CD1c-positive myeloid dendritic cell (primary cell): ENCODE measurements at regions not wholly inside any gene's neighbourhood (a gene's known extent, or its start where the extent isn't known, plus 50 kb on each side); places are given as distances from the start of the nearest gene placed in this dataset.
"Not testable (repeated sequence)": the region's sequence is repeated elsewhere in the genome, so short reads cannot be mapped to it uniquely, and the experiment has no call there.

Source experiments
- DNase-seq: peaks from one replicate; pipeline ENCODE4 v3.0.0-alpha.2; 2016; ENCODE audit errors: extremely low spot score

DNA sequence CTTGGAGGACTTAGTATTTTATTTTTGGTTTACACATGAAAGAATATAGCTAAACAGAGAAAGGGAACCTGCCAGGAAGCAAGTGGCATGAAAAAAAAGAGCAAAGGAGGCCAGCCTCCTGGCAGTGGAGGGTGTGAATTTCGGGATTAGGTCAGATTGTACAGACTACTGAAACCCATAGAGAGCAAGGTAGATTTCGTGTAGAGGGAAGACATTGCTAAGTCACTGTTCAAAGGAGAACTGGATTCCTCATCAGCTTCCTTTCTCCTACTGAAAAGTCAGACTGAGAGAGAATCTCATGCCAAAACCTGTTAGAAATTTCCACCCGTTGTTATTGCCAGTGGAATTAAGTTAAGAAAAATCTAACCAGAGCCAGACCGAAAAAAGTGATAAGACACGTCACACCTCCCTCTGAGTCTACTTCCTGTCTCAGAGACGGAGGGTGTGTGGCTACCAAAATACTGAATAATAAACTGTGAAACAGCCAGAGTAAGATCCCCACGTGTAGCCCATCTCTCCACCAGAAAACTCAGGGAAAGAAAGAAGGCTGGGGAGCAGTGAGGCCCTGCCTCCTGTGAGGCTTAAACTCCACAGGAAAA, 118.8 kb downstream of the SKIDA1 start:
- no peak for DNase-seq

- no peak for DNase-seq
Observed at GRCh38 chr10:21405981-21406380, 119.5 kb downstream of the SKIDA1 start.

DNA sequence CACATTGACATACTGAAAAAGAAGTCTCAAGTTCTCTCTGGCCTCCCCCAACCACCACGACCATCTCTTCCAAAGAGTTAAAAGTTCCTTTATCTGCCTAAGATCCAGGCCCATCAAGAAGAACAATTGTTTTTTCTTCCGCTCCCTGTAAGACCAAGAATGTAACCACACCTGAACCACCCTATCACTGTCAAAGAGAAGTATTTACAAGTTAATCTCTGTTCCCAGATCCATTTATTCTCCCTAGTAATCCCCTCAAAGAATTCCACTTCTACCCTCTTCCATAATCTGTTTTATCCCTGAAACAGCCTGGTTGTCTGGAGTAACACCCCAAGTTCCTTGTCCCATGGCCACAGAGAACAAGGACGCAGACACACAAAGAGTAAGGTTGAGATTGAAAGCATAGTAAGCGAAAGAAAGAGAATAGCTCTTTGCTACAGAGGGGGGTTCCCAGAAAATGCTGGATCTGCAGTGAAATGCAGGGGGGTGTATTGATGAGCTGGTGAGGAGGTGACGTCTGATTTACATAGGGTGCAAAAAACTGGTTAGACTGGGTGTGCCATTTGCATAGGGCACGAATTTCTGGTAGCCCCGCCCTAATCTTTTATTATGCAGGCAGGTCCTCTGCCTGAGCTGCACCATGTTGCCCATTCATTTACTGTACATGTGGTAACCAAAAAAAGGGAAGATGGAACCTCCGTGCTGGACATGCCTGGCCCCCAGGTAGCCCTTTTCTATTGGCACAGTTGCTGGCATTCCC, 122.0 kb downstream of the SKIDA1 start:
- no peak for DNase-seq

DNA sequence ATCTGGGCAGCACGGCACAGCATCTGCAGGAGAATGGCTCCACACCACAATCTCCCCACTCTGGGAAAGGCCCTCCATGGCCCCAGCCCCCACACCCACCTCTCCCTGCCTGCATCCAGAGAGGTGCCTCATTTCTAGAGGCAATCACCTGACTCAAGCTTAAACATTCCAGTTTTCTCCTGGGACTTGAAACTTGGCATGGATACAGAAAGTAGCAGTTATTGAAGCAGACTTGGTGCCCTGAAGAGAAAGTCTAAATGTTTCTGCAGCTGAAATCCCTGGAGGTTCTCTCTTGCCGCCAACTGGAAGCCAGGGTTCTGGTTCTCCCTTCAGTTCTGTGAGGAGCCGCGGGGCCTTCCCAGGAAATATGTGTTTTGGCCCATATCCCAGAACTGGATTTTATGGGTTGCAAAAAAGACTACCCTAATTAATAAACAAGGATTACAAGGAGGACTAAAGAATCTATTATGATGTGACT, 122.8 kb downstream of the SKIDA1 start:
- no peak for DNase-seq

DNA sequence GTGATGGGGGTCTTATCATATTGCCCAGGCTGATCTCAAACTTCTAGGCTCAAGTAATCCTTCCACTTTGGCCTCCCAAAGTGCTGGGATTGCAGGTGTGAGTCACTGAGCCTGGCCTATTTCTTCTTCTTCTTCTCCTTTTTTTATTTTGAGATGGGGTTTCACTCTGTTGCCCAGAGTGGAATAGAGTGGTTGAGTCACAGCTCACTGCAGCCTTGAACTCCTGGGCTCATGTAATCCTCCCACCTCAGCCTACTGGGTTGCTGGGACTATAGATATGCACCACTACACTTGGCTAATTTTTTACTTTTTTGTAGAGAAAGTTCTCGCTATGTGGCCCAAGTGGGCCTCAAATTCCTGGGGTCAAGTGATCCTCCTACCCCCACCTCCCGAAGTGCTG, 124.3 kb downstream of the SKIDA1 start:
- no peak for DNase-seq

- DNase-seq, result no peak
Observed at GRCh38 chr10:21399392-21400035, 126.0 kb downstream of the SKIDA1 start.

DNA sequence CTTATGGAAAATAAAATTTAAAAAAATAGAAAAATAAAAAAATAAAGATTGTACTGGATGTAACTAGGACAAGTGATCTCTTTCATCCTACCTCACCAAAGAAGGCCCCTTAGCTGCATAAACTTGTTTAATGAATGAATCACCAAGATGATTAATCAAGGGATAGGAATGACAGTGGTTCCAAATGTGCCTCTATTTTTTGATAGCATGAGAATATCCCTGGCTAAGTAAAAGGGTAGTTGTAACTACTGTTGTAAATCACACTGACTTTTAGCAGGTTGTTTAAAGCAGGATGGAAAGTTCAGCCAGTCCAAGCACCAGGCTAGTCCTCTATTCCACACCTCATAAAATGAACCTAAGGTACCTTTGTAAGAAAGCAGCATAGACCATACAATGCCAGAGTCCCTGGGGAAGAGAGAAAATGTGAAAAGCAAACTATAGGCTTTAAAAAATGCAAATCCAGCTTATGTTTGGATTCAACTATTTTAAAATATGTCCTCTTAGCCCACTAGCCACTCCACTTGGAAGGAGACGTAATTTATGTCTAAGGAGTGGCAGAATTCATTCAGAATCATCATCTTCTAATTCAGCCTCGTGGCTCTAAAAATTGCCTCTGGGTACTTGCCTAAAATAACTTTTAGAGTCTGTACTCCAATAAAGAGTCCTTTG, 126.8 kb downstream of the SKIDA1 start:
- DNase-seq, result no peak

DNA sequence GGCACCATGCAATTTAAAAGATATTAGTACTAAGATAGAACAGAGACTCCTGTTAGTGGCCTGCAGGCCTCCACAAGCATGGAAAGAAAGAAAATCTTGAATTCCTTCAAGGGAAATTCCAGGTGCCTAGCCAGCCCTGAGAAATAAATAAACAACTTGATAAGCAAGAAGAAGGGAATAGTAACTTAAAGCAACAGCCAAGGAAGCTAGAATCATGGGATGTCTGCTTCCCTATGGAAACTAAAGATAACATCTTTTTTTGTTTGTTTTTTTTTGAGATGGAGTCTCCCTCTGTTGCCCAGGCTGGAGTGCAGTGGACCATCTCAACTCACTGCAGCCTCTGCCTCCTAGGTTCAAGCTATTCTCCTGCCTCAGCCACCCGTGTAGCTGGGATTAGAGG, 128.6 kb downstream of the SKIDA1 start:
- DNase-seq, result no peak

DNA sequence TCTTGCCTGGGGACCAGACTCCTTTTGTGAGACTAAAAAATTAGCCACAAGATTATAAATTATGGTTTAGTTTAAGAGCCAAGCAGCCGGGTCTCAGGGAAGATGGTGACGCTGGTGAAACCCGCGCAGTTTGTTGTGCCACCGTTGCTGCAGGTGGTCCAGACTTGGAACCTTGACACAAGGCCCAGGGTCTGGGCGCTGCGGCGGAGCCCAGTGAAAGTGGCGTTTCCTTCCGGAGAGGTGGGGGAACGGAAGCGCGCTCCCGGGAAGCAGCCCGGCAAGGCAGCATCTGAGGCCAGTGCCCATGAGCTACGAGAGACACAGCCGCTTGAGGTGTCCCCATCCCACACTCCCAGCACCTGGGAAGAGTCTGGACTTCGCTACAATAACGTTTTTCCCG, 131.6 kb downstream of the SKIDA1 start:
- no peak for DNase-seq

DNA sequence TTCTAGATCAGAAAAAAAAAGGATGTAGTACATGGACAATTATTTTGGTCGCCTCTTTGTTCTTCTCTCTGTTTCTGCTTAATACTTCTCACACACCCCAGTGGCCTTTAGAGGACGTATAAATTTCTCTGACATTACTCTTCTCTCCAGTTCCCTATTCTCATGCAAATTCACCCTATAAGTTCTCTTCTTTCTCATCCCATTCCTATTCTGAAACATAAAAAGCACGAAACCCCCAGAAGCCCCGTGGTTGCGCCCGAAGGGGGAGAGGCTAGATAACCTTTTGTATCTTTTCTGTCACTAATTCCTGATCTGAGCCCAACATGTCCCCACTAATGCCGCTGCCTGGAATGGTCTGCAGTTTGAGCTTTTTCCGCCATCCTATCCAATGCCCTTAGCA, 136.9 kb downstream of the SKIDA1 start:
- no peak for DNase-seq

- DNase-seq, result no peak
Observed at GRCh38 chr10:21387868-21388267, 137.6 kb downstream of the SKIDA1 start.

DNA sequence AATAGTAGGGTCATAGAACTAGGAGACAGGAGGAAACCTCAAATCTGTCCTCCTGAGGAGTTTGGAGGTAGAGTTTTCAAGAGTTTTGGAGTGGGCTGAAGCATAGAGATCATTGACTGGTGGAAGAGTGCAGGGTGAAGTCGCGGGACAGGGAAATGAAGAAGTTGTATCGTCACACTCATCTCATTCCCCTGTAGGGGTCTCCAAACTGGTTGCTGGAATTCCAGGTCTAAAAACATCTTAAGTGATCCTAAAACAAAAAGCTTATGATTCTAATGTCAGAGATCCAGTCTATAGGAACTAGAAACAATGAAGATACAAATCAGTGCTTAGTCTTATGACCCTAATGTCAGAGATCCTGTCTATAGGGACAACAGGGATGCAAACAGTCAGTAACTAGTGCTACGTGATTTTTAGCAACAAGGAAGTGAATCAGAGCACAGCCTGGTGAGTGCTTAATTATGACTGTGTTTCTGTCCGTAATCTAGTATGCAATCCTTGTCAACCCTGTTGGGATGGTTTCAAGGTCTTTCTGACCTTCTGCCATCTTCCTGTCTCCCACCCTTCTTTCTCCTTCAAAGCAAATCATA, 139.4 kb downstream of the SKIDA1 start:
- DNase-seq, result no peak

DNA sequence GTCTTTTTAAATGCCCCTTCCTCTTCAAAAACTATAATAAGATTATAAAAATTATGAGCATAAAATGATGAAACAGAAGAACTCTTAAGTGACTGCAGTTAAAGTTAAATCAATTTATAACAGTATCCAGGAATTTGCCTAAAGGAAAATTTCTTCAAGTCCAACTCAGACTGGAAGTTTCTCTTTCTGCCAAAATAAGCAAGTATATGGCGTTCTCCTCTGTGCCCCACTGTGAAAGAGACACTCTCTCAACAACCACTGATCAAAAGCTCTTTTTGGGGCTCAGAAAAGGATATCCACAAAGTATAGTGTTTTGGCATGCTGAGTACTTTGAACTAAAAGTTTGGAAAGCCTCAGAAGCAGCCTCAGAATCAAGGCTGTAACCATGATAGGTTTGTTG, 139.9 kb downstream of the SKIDA1 start:
- no peak for DNase-seq

GRCh38 chr10:21379143-21379542, 146.3 kb downstream of the SKIDA1 start:
- no peak for DNase-seq

GRCh38 chr10:21375274-21375673, 150.2 kb downstream of the SKIDA1 start:
- not testable (repeated sequence) for DNase-seq

- not testable (repeated sequence) for DNase-seq
Observed at GRCh38 chr10:21373881-21374280, 151.6 kb downstream of the SKIDA1 start.

GRCh38 chr10:21372651-21373410, 152.7 kb downstream of the SKIDA1 start:
- DNase-seq, result peak; percentile 33

- DNase-seq, result no peak
Observed at GRCh38 chr10:21369697-21370096, 155.8 kb downstream of the SKIDA1 start.

- DNase-seq, result no peak
Observed at GRCh38 chr10:21368728-21369425, 156.6 kb downstream of the SKIDA1 start.

GRCh38 chr10:21368022-21368582, 157.4 kb downstream of the SKIDA1 start:
- DNase-seq, result peak; percentile 6
